ENCODE measurements at regions not wholly inside any gene's neighbourhood (a gene's known extent, or its start where the extent isn't known, plus 50 kb on each side); places are given as distances from the start of the nearest gene placed in this dataset.

DNA sequence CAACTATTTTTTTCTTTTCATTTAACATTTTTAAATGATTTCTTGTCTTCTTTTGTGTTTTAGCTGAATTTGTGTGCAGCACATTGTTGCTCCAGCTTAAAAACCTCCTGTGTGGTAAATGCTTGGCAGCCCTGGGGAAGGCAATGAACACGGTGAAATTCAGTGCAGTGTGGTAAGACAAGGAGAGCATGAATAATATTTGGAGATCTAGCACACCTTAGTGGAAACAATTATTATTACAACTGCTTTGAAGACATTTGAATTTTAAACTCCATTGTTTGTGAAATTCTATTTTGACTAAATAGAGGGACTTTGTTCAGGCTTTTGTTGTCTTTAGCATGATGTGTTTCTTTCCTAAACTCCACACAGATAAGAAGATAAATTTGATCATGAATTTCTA, 242.6 kb upstream of the CXADR start:
- TF ChIP-seq, protein P1, sequence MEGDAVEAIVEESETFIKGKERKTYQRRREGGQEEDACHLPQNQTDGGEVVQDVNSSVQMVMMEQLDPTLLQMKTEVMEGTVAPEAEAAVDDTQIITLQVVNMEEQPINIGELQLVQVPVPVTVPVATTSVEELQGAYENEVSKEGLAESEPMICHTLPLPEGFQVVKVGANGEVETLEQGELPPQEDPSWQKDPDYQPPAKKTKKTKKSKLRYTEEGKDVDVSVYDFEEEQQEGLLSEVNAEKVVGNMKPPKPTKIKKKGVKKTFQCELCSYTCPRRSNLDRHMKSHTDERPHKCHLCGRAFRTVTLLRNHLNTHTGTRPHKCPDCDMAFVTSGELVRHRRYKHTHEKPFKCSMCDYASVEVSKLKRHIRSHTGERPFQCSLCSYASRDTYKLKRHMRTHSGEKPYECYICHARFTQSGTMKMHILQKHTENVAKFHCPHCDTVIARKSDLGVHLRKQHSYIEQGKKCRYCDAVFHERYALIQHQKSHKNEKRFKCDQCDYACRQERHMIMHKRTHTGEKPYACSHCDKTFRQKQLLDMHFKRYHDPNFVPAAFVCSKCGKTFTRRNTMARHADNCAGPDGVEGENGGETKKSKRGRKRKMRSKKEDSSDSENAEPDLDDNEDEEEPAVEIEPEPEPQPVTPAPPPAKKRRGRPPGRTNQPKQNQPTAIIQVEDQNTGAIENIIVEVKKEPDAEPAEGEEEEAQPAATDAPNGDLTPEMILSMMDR (IDR thresholded peaks at IDR 0.05), result peak in 11 of 12 donors; percentile 17 to 66 (median 52)
- TF ChIP-seq POLR2A (IDR thresholded peaks at IDR 0.05), result no peak

Measured in heart left ventricle (tissue), 13 donors.